HEK293T (cell line): ENCODE measurements at regions not wholly inside any gene's neighbourhood (a gene's known extent, or its start where the extent isn't known, plus 50 kb on each side); places are given as distances from the start of the nearest gene placed in this dataset.

Experiments
- CTCF ChIA-PET: fragments of 350-600 bp; formaldehyde crosslinking; extraction: SDS; loops from one replicate; lab custom pipeline; 2021; ENCODE audit warnings: antibody characterized with exemption, inconsistent platforms; lab: Yijun Ruan, JAX
- POLR2A ChIA-PET: fragments of 350-600 bp; formaldehyde crosslinking; extraction: SDS; loops from one replicate; lab custom pipeline; 2020; ENCODE audit warnings: antibody characterized with exemption, inconsistent platforms; lab: Yijun Ruan, JAX
- DNase-seq: peaks from one replicate; pipeline ENCODE4 v3.0.0; 2012; ENCODE audit warnings: mixed read lengths; ENCODE audit errors: extremely low spot score
- ARNT ChIP-seq: fragments of 450-650 bp; IDR thresholded peaks from 2 replicates; pipeline ENCODE4 v1.6.1; 2017; ENCODE audit warnings: mild to moderate bottlenecking
- BHLHE40 ChIP-seq: fragments of 450-650 bp; IDR thresholded peaks from 2 replicates; pipeline ENCODE4 v1.6.1; 2016; ENCODE audit warnings: mild to moderate bottlenecking, moderate library complexity, borderline replicate concordance
- CTBP1 ChIP-seq: fragments of 450-650 bp; IDR thresholded peaks from 2 replicates; pipeline ENCODE4 v1.6.1; 2016; ENCODE audit warnings: borderline replicate concordance
- ELF4 ChIP-seq: fragments of 450-650 bp; IDR thresholded peaks from 2 replicates; pipeline ENCODE4 v1.6.1; 2017; ENCODE audit warnings: antibody characterized with exemption
- FOXA1 ChIP-seq: fragments of 450-650 bp; IDR thresholded peaks from 2 replicates; pipeline ENCODE4 v1.6.1; 2016; ENCODE audit warnings: mild to moderate bottlenecking
- FOXK2 ChIP-seq: fragments of 450-650 bp; IDR thresholded peaks from 2 replicates; pipeline ENCODE4 v1.6.1; 2016; ENCODE audit warnings: mild to moderate bottlenecking
- FOXM1 ChIP-seq: fragments of 450-650 bp; IDR thresholded peaks from 2 replicates; pipeline ENCODE4 v1.6.1; 2017; ENCODE audit warnings: mild to moderate bottlenecking, borderline replicate concordance
- HDGF ChIP-seq: fragments of 450-650 bp; IDR thresholded peaks from 2 replicates; pipeline ENCODE4 v1.6.1; 2017; ENCODE audit warnings: antibody characterized with exemption, borderline replicate concordance
- L3MBTL2 ChIP-seq: fragments of 450-650 bp; conservative IDR thresholded peaks from 2 replicates; pipeline ENCODE4 v1.6.1; 2016; ENCODE audit warnings: mild to moderate bottlenecking
- LEF1 ChIP-seq: fragments of 450-650 bp; IDR thresholded peaks from 2 replicates; pipeline ENCODE4 v1.6.1; 2017; ENCODE audit warnings: mild to moderate bottlenecking, borderline replicate concordance
- NFRKB ChIP-seq: fragments of 450-650 bp; IDR thresholded peaks from 2 replicates; pipeline ENCODE4 v1.6.1; 2016; ENCODE audit warnings: mild to moderate bottlenecking, moderate library complexity
- PKNOX1 ChIP-seq: fragments of 450-650 bp; IDR thresholded peaks from 2 replicates; pipeline ENCODE4 v1.6.1; 2016
- SP1 ChIP-seq: fragments of 450-650 bp; IDR thresholded peaks from 2 replicates; pipeline ENCODE4 v1.6.1; 2017
- SUZ12 ChIP-seq: fragments of 450-650 bp; IDR thresholded peaks from 2 replicates; pipeline ENCODE4 v1.6.1; 2016; ENCODE audit warnings: mild to moderate bottlenecking
- TARDBP ChIP-seq: fragments of 450-650 bp; IDR thresholded peaks from 2 replicates; pipeline ENCODE4 v1.6.1; 2016
- ZNF384 ChIP-seq: fragments of 450-650 bp; IDR thresholded peaks from 2 replicates; pipeline ENCODE4 v1.6.1; 2016

DNA sequence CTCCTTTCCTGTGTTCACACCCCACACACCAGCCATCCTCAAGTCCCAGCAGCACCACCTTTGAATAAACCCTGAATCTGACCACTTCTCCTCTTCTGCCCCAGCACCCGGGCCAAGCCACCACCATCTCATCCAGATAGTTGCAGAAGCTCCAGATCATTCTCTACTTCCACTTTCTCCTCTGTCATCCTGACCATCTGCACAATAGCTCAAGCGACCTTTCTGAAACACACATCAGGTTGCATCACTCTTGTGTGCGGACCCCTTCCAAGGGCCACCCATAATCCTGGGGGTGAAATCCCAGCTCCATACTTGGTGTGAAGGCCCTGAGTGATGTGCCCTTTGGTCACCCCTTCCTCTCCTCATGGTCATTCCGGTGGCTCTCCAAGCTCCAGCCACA, 187.4 kb upstream of the GALNT17 start:
- TF ChIP-seq ELF4 (no peak), FOXM1 (no peak), CTBP1 (no peak)
- ChIA-PET CTCF (no interaction called here), POLR2A (no interaction called here)

GRCh38 chr7:70947181-70947580, 184.8 kb upstream of the GALNT17 start:
- CTCF ChIA-PET: no interaction called here
- POLR2A ChIA-PET: no interaction called here
- DNase-seq: no peak
- TF ChIP-seq FOXA1 (no peak), ELF4 (no peak), CTBP1 (no peak), SP1 (no peak), HDGF (no peak), LEF1 (no peak)

More for the DNA sequence above, 187.4 kb upstream of the GALNT17 start:
- DNase-seq: no peak

DNA sequence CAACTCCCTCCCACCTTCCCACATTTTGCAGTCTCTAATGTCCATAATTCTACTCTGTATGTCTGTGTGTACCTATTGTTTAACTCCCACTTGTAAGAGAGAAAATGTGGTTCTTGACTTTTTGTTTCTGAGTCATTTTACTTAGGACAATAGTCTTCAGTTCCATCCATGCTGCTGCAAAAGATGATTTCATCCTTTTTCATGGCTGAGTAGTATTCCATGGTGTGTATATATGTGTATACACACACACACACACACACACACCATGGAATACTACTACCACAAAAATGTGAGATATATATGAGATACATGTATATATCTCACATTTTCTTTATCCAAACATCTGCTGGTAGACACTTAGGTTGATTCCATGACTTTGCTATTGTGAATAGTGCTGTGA, 182.1 kb upstream of the GALNT17 start:
- TF ChIP-seq SUZ12 (no peak), LEF1 (no peak), FOXM1 (no peak), L3MBTL2 (no peak), ELF4 (no peak), FOXA1 (no peak), ARNT (no peak), SP1 (no peak), PKNOX1 (no peak), CTBP1 (no peak), ZNF384 (no peak), HDGF (no peak)
- ChIA-PET CTCF (no interaction called here), POLR2A (no interaction called here)
- DNase-seq: no peak

DNA sequence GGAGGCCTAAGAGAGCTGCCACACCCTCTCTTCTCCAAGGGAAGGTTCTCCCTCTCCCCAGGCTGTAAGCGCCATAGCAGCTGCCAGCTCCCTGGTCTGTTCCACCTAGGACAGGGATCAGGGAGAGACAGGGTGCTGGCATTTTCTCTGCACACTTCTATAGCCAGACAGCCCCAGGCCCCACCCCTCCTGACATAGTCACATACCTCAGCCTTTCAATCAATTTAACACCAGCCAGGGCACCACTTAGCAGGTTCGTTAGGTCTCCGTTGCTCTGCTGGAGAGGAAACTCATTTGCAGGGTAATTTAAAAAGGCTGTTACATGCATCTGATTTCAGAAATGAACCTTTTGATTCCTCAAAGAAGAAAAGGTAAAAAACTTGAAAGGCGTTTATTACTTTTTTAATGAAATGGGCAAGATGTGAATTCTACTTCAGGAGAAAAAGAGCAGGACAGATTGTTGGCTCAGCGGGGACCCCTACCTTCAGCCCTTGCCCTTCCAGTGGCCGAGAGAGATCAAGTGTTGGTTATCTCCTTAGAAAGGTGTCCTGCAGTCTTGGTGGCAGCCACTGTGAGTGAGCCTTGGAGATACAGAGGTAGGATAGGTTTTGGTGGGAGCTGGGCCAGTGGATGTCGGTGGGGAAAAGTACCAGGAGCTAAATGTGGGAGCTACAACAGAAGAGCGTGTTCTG, 180.5 kb upstream of the GALNT17 start:
- TF ChIP-seq ARNT: no peak
- TF ChIP-seq NFRKB: no peak
- TF ChIP-seq ELF4: no peak
- TF ChIP-seq CTBP1: no peak
- TF ChIP-seq SP1: no peak
- no peak for TF ChIP-seq SUZ12
- TF ChIP-seq LEF1: no peak
- DNase-seq: no peak
- ChIA-PET POLR2A (no interaction called here), CTCF (no interaction called here)

DNA sequence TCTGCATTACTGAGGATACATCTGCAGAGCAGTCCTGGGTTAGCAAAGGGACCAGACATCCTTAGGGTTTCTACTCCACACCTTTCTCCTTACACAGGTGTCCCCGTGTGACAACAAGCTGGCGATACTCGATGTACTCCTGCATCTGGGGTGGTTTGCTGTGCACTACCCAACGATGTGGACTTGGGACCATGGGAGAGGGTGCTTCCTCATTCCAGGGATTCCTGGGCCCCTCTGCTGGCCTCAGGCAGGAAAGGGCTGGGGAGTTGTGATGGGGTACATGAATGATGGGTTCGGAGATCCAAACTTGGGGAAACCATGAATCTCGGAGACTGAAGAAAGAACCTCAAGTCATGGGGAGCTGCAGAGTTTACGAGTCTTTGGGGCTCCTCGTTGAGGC, 179.6 kb upstream of the GALNT17 start:
- TF ChIP-seq NFRKB (no peak), SP1 (no peak)
- POLR2A ChIA-PET: no interaction called here
- CTCF ChIA-PET: no interaction called here
- DNase-seq: no peak

GRCh38 chr7:70953331-70953741, 178.6 kb upstream of the GALNT17 start:
- ChIA-PET CTCF (no interaction called here), POLR2A (no interaction called here)

GRCh38 chr7:70953796-70954195, 178.1 kb upstream of the GALNT17 start:
- DNase-seq: no peak
- POLR2A ChIA-PET: no interaction called here

More at GRCh38 chr7:70953331-70953741, 178.6 kb upstream of the GALNT17 start:
- DNase-seq: no peak
- TF ChIP-seq HDGF (no peak), TARDBP (no peak), NFRKB (no peak), FOXA1 (no peak), BHLHE40 (no peak), LEF1 (no peak), FOXM1 (no peak), ZNF384 (no peak), ARNT (no peak), PKNOX1 (no peak), SP1 (no peak), L3MBTL2 (no peak), FOXK2 (no peak), CTBP1 (no peak)

More at GRCh38 chr7:70953796-70954195, 178.1 kb upstream of the GALNT17 start:
- CTCF ChIA-PET: no interaction called here
- TF ChIP-seq PKNOX1: no peak
- no peak for TF ChIP-seq HDGF
- no peak for TF ChIP-seq SP1
- TF ChIP-seq BHLHE40: no peak
- no peak for TF ChIP-seq TARDBP
- TF ChIP-seq ZNF384: no peak
- no peak for TF ChIP-seq LEF1
- TF ChIP-seq ELF4: no peak
- TF ChIP-seq FOXM1: no peak
